Lower leg skin (tissue), 4 donors: ENCODE measurements at regions not wholly inside any gene's neighbourhood (a gene's known extent, or its start where the extent isn't known, plus 50 kb on each side); places are given as distances from the start of the nearest gene placed in this dataset.
A peak's percentile ranks its signal among the peaks of the same experiment; 100 is the strongest.

Experiments used
- DNase-seq, 2 donors: peaks; one replicate each; pipeline ENCODE4 v3.0.0-alpha.2; 2019; ENCODE audit warnings: low spot score in 2 of 2
- H3K4me3 ChIP-seq: fragments of 200-600 bp; sonication (generic); 2 replicates; pipeline ENCODE4 v1.5.1; 2017; ENCODE audit warnings: mild to moderate bottlenecking, low read depth; ENCODE audit not compliant: poor library complexity, severe bottlenecking
- CTCF ChIP-seq, 3 donors: fragments of 450-650 bp; IDR thresholded peaks; one replicate each; pipeline ENCODE4 v1.5.1; 2016; ENCODE audit warnings: antibody characterized with exemption in 3 of 3, mild to moderate bottlenecking in 3 of 3, moderate library complexity in 2 of 3
- POLR2A ChIP-seq, 2 donors: fragments of 450-650 bp; IDR thresholded peaks; one replicate each; pipeline ENCODE4 v1.6.1; 2016 to 2017; ENCODE audit warnings: antibody characterized with exemption in 2 of 2, mild to moderate bottlenecking in 1 of 2, moderate library complexity in 1 of 2
- WGBS, 2 donors: methylation state at CpG; one replicate each; pipeline ENCODE4 v1.1.5; 2018; 5-methylcytosine and 5-hydroxymethylcytosine counted together
- intact Hi-C: fragments of 100-400 bp; cut with DNase I; formaldehyde crosslinking; loops from one replicate; pipeline ENCODE4 v1.15.0; 2023; ENCODE audit warnings: low total_unique reads

GRCh38 chr4:175229154-175229553 is 311.0 kb downstream of the ADAM29 start:
- intact Hi-C loops, result no loop called here
- 73 to 76% methylated on average over 1 of the region's 1 CpG for WGBS, 2 donors
- no peak for DNase-seq
- H3K4me3 ChIP-seq, result no peak overlapping the region
- TF ChIP-seq CTCF (IDR thresholded peaks at IDR 0.05) (no peak), POLR2A (IDR thresholded peaks at IDR 0.05) (no peak)

GRCh38 chr4:175234162-175234561 is 316.0 kb downstream of the ADAM29 start:
- DNase-seq, result no peak
- intact Hi-C loops, result no loop called here
- 71 to 74% methylated on average over 2 of the region's 2 CpGs for WGBS, 2 donors
- H3K4me3 ChIP-seq, result no peak overlapping the region
- TF ChIP-seq CTCF (IDR thresholded peaks at IDR 0.05), result no peak
- TF ChIP-seq POLR2A (IDR thresholded peaks at IDR 0.05), result no peak

- TF ChIP-seq POLR2A (IDR thresholded peaks at IDR 0.05), result no peak
- no peak for TF ChIP-seq CTCF (IDR thresholded peaks at IDR 0.05)
- no peak for DNase-seq
- intact Hi-C loops, result no loop called here
- H3K4me3 ChIP-seq, result no peak overlapping the region
- WGBS, 2 donors, result 89 to 91% methylated on average over 2 of the region's 2 CpGs
These were observed 320.8 kb downstream of the ADAM29 start for GRCh38 chr4:175238827-175239517.

- TF ChIP-seq POLR2A (IDR thresholded peaks at IDR 0.05) (no peak), CTCF (IDR thresholded peaks at IDR 0.05) (no peak)
- no peak for DNase-seq
- intact Hi-C loops, result no loop called here
- no peak overlapping the region for H3K4me3 ChIP-seq
- 74 to 77% methylated on average over 3 of the region's 3 CpGs for WGBS, 2 donors
These were observed 328.8 kb downstream of the ADAM29 start for GRCh38 chr4:175246941-175247340.

GRCh38 chr4:175252642-175253041 is 334.5 kb downstream of the ADAM29 start:
- intact Hi-C loops, result no loop called here
- H3K4me3 ChIP-seq, result no peak overlapping the region
- no peak for TF ChIP-seq POLR2A (IDR thresholded peaks at IDR 0.05)
- TF ChIP-seq CTCF (IDR thresholded peaks at IDR 0.05), result no peak
- DNase-seq, result peak in 1 of 2 donors; percentile 34
- 93 to 95% methylated on average over 5 of the region's 5 CpGs for WGBS, 2 donors
